RWPE1 (cell line): ENCODE measurements at regions not wholly inside any gene's neighbourhood (a gene's known extent, or its start where the extent isn't known, plus 50 kb on each side); places are given as distances from the start of the nearest gene placed in this dataset.

Source experiments
- CTCF ChIA-PET: fragments of 350-600 bp; sonication (Branson Sonifier 250); formaldehyde crosslinking; extraction: SDS; loops from one replicate; lab custom pipeline; 2021; lab: Yijun Ruan, JAX
- POLR2A ChIA-PET: fragments of 400-600 bp; formaldehyde crosslinking; extraction: SDS; loops from one replicate; lab custom pipeline; 2020; ENCODE audit warnings: antibody characterized with exemption; ENCODE audit not compliant: low non-redundant PET; lab: Yijun Ruan, JAX
- DNase-seq: peaks from one replicate; pipeline ENCODE4 v3.0.0; 2012; ENCODE audit warnings: low spot score
- H3K27ac ChIP-seq: fragments of 450-650 bp; 2 replicates; pipeline ENCODE4 v1.5.1; 2017
- CTCF ChIP-seq: fragments of 450-650 bp; conservative IDR thresholded peaks from 2 replicates; pipeline ENCODE4 v1.5.1; 2017; ENCODE audit warnings: low read depth, mild to moderate bottlenecking

- no peak for TF ChIP-seq CTCF
- ChIA-PET POLR2A (no interaction called here), CTCF (interaction anchor here (0.6 kb wide), 1 partner anchor 317 kb away, joined by 4 read pairs; no protein-coding TSS in a partner anchor)
- no peak overlapping the region for H3K27ac ChIP-seq
- no peak for DNase-seq
Measured at GRCh38 chr6:167653561-167653960, 173.2 kb upstream of the AFDN start.

- no peak for DNase-seq
- ChIA-PET POLR2A (no interaction called here), CTCF (no interaction called here)
- TF ChIP-seq CTCF: no peak
- no peak overlapping the region for H3K27ac ChIP-seq
Measured at GRCh38 chr6:167654389-167654788, 172.3 kb upstream of the AFDN start.

GRCh38 chr6:167655174-167655821 is 171.4 kb upstream of the AFDN start:
- H3K27ac ChIP-seq: no peak overlapping the region
- no peak for TF ChIP-seq CTCF
- ChIA-PET POLR2A (no interaction called here), CTCF (no interaction called here)
- no peak for DNase-seq

- H3K27ac ChIP-seq: no peak overlapping the region
- TF ChIP-seq CTCF: no peak
- DNase-seq: no peak
- POLR2A ChIA-PET: no interaction called here
- CTCF ChIA-PET: no interaction called here
Measured at GRCh38 chr6:167658106-167658505, 168.6 kb upstream of the AFDN start.

GRCh38 chr6:167659046-167659445 is 167.7 kb upstream of the AFDN start:
- no peak overlapping the region for H3K27ac ChIP-seq
- ChIA-PET POLR2A (no interaction called here), CTCF (no interaction called here)
- DNase-seq: no peak
- TF ChIP-seq CTCF: no peak

GRCh38 chr6:167660424-167660823 is 166.3 kb upstream of the AFDN start:
- no peak for DNase-seq
- ChIA-PET POLR2A (no interaction called here), CTCF (no interaction called here)
- H3K27ac ChIP-seq: no peak overlapping the region
- no peak for TF ChIP-seq CTCF
